Upper lobe of right lung (tissue), 1 donor: ENCODE measurements at regions not wholly inside any gene's neighbourhood (a gene's known extent, or its start where the extent isn't known, plus 50 kb on each side); places are given as distances from the start of the nearest gene placed in this dataset.

ENCODE experiments used
- ATAC-seq: fragments of 200-7000 bp; cut with Tn5 transposase; one replicate; pipeline ENCODE4 v1.9.1; 2020; ENCODE audit warnings: mild to moderate bottlenecking, moderate library complexity
- DNase-seq: peaks from one replicate; pipeline ENCODE4 v3.0.0-alpha.2; 2020
- H3K27ac ChIP-seq: fragments of 200-600 bp; one replicate; pipeline ENCODE4 v1.8.0; 2022
- H3K27me3 ChIP-seq: fragments of 200-600 bp; one replicate; pipeline ENCODE4 v1.8.0; 2022; ENCODE audit warnings: mild to moderate bottlenecking
- H3K36me3 ChIP-seq: fragments of 200-600 bp; one replicate; pipeline ENCODE4 v1.8.0; 2022
- H3K4me1 ChIP-seq: fragments of 200-600 bp; one replicate; pipeline ENCODE4 v1.8.0; 2022
- H3K4me3 ChIP-seq: fragments of 200-600 bp; one replicate; pipeline ENCODE4 v1.8.0; 2022; ENCODE audit warnings: mild to moderate bottlenecking
- H3K9me3 ChIP-seq: fragments of 200-600 bp; one replicate; pipeline ENCODE4 v1.8.0; 2022
- intact Hi-C: fragments of 100-400 bp; cut with DNase I; formaldehyde crosslinking; loops from one replicate; pipeline ENCODE4 v1.11.0; 2022
- TF ChIP-seq, protein P1 (sequence below): fragments of 200-600 bp; IDR thresholded peaks from one replicate; pipeline ENCODE4 v1.8.0; 2022; ENCODE audit warnings: antibody characterized with exemption
- donor health status: DM: no; HTN: yes; CAD: no; lungs with severe emphysema.

DNA sequence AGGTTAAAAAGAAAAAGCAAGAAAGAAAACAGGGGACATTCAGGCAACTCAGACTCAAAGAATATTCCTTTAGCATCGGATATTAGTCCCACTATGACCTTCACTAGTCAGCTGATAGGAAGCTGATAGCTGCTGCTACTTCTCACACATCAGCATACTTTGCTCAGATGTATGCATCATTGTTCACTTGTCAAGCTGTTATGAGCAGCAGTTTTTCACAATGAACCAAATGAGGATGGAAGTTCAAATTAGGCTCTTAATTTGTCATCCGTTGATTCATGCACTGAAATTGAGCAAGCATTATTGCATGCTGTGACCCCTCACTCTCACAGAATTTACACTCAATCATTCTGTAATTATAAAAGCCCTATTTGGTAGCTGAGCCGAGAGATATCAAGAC, 257.7 kb downstream of the SNX13 start:
- no peak for ATAC-seq
- TF ChIP-seq, protein P1, sequence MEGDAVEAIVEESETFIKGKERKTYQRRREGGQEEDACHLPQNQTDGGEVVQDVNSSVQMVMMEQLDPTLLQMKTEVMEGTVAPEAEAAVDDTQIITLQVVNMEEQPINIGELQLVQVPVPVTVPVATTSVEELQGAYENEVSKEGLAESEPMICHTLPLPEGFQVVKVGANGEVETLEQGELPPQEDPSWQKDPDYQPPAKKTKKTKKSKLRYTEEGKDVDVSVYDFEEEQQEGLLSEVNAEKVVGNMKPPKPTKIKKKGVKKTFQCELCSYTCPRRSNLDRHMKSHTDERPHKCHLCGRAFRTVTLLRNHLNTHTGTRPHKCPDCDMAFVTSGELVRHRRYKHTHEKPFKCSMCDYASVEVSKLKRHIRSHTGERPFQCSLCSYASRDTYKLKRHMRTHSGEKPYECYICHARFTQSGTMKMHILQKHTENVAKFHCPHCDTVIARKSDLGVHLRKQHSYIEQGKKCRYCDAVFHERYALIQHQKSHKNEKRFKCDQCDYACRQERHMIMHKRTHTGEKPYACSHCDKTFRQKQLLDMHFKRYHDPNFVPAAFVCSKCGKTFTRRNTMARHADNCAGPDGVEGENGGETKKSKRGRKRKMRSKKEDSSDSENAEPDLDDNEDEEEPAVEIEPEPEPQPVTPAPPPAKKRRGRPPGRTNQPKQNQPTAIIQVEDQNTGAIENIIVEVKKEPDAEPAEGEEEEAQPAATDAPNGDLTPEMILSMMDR: no peak
- intact Hi-C loops: no loop called here
- H3K4me3 ChIP-seq: no peak overlapping the region
- H3K36me3 ChIP-seq: no peaks in the 10 kb centered on the region
- DNase-seq: no peak
- H3K27me3 ChIP-seq: no peaks in the 10 kb centered on the region
- no peak overlapping the region for H3K27ac ChIP-seq
- peaks cover 12% of the 10 kb centered on the region for H3K4me1 ChIP-seq
- no peaks in the 10 kb centered on the region for H3K9me3 ChIP-seq

GRCh38 chr7:17685141-17685540, 255.2 kb downstream of the SNX13 start:
- no peaks in the 10 kb centered on the region for H3K27me3 ChIP-seq
- no peaks in the 10 kb centered on the region for H3K9me3 ChIP-seq
- H3K27ac ChIP-seq: no peak overlapping the region
- no peak for DNase-seq
- TF ChIP-seq, protein P1: no peak
- H3K4me3 ChIP-seq: no peak overlapping the region
- peaks cover 12% of the 10 kb centered on the region for H3K4me1 ChIP-seq
- intact Hi-C loops: no loop called here
- H3K36me3 ChIP-seq: no peaks in the 10 kb centered on the region
- ATAC-seq: no peak

DNA sequence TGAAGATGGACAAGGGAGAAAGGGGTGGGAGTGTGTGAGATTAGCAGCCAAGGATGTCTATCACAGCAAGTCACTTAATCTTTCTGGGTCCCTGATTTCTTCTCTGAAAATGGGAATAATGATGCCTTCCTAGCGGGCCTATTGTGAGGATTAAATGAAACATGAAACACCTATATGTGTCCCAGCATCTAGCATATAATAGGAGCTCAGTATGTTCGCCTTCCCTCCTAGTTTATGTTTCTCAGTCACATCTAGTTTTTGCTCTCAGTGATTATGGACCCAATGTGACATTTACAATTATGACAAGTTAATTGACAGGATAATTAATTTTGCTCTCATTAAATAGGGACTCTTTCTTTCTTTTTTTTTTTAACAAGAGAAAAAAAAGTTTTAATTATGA, 252.9 kb downstream of the SNX13 start:
- ATAC-seq (no peak), DNase-seq (no peak)
- no peaks in the 10 kb centered on the region for H3K9me3 ChIP-seq
- H3K36me3 ChIP-seq: no peaks in the 10 kb centered on the region
- no peak overlapping the region for H3K27ac ChIP-seq
- no peak overlapping the region for H3K4me3 ChIP-seq
- no peaks in the 10 kb centered on the region for H3K4me1 ChIP-seq
- H3K27me3 ChIP-seq: no peaks in the 10 kb centered on the region
- TF ChIP-seq, protein P1: no peak
- intact Hi-C loops: no loop called here

DNA sequence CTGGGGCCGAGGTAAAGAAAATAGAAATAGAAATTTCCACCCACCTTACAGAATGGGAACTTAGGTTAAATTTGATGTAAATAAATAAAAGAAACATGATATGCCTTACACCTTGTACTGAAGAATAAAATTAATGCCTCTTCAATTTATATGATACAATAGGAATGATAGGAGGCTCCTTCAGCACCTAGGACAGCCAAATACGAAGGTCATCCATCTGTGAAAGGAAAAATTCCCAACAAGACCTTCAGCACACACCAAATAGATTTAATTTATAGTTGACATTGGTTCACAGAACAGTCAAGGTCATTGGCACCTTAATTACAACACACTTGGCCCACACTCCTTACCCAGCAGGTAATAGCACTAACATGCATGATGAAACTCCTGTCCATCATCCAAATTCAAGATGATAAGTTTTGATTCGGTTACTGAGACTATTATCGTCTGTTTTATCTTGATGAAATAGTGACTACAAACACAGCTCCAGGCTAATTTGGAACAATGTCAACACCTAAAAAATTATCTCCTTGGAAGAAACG, 250.9 kb downstream of the SNX13 start:
- Histone ChIP-seq H3K36me3 (no peaks in the 10 kb centered on the region), H3K4me1 (no peaks in the 10 kb centered on the region), H3K27ac (no peak overlapping the region), H3K4me3 (no peak overlapping the region), H3K9me3 (no peaks in the 10 kb centered on the region), H3K27me3 (no peaks in the 10 kb centered on the region)
- DNase-seq (no peak), ATAC-seq (no peak)
- intact Hi-C loops: no loop called here
- TF ChIP-seq, protein P1: no peak

DNA sequence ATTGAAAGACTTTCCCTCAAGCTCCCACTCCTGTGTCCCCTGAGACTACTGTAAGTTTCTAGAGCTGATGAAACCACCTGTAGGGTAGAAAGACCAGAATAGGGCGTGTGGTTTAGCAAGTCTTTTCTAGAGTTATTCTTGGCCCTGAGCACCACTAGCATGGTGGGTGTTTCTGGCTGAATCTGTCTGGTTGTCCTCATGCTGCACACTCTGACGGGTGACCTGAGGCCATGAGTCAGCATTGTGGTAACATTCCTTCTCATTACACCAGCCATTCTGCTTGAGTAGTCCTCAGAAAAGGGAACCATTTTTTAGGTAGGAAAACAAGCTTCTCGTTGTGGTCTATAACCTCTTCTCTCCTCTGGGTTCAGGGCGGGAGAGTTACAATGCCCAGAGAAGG, 250.3 kb downstream of the SNX13 start:
- no peak for DNase-seq
- intact Hi-C loops: no loop called here
- TF ChIP-seq, protein P1: no peak
- Histone ChIP-seq H3K9me3 (no peaks in the 10 kb centered on the region), H3K4me1 (no peaks in the 10 kb centered on the region), H3K27ac (no peak overlapping the region), H3K27me3 (no peaks in the 10 kb centered on the region), H3K36me3 (no peaks in the 10 kb centered on the region), H3K4me3 (no peak overlapping the region)
- ATAC-seq: peak; percentile 77

DNA sequence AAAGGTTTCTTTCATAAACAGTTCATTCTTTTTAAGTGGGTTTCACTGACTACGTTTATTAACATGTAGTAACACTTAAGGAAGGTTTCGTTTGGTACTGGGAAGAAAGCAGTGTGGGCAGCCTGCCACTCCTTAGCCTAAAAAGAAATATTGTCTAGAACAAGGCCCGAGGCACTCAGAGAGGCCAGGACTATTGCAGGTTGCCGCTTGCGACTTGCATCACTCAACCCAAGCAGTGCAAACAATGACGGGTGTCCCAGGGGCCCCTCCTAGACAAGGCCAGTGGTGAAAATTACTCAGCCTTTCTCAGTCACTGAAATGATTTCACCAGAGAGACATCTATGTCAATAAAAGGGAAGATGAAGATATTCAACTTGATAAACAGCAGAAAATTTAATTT, 243.9 kb downstream of the SNX13 start:
- Histone ChIP-seq H3K4me1 (peaks cover 5% of the 10 kb centered on the region), H3K36me3 (no peaks in the 10 kb centered on the region), H3K27ac (no peak overlapping the region), H3K27me3 (no peaks in the 10 kb centered on the region), H3K9me3 (peaks cover 10% of the 10 kb centered on the region), H3K4me3 (no peak overlapping the region)
- peak; percentile 83 for ATAC-seq
- TF ChIP-seq, protein P1: no peak
- intact Hi-C loops: no loop called here
- no peak for DNase-seq
